OCI-LY3 (cell line): ENCODE measurements at regions not wholly inside any gene's neighbourhood (a gene's known extent, or its start where the extent isn't known, plus 50 kb on each side); places are given as distances from the start of the nearest gene placed in this dataset.

ENCODE experiments used
- EZH2phosphoT487 ChIP-seq: fragments of 200-600 bp; shearing (Covaris generic); IDR thresholded peaks from 2 replicates; pipeline ENCODE4 v1.6.1; 2018; ENCODE audit warnings: antibody characterized with exemption, mixed run types, low read depth
- TF ChIP-seq, protein P1 (sequence below): fragments of 200-600, 300-600 bp; sonication (generic); IDR thresholded peaks from 2 replicates; pipeline ENCODE4 v1.5.1; 2014; ENCODE audit warnings: antibody characterized with exemption, low read length, low read depth

DNA sequence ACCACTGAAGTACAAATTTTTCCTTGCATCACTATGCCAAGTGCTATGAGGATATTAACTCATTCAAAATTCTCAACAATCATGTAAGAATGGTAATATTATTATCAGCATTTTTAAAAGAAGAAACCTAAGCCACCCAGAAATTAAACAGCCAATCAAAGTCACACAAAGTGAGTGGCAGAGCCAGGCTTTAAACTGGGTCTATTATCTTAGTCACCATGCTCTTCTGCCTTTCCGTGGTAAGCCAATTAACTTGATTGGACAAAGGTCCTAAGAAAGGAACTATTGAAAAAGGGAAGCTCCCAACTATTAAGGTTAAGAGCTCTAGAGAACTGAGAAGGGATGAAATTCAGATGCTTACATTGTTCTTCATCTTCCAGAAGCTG lies 111.5 kb downstream of the ASB9 start:
- TF ChIP-seq, protein P1, sequence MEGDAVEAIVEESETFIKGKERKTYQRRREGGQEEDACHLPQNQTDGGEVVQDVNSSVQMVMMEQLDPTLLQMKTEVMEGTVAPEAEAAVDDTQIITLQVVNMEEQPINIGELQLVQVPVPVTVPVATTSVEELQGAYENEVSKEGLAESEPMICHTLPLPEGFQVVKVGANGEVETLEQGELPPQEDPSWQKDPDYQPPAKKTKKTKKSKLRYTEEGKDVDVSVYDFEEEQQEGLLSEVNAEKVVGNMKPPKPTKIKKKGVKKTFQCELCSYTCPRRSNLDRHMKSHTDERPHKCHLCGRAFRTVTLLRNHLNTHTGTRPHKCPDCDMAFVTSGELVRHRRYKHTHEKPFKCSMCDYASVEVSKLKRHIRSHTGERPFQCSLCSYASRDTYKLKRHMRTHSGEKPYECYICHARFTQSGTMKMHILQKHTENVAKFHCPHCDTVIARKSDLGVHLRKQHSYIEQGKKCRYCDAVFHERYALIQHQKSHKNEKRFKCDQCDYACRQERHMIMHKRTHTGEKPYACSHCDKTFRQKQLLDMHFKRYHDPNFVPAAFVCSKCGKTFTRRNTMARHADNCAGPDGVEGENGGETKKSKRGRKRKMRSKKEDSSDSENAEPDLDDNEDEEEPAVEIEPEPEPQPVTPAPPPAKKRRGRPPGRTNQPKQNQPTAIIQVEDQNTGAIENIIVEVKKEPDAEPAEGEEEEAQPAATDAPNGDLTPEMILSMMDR = no peak
- TF ChIP-seq EZH2phosphoT487 = no peak
